ENCODE measurements at regions not wholly inside any gene's neighbourhood (a gene's known extent, or its start where the extent isn't known, plus 50 kb on each side); places are given as distances from the start of the nearest gene placed in this dataset.

DNA sequence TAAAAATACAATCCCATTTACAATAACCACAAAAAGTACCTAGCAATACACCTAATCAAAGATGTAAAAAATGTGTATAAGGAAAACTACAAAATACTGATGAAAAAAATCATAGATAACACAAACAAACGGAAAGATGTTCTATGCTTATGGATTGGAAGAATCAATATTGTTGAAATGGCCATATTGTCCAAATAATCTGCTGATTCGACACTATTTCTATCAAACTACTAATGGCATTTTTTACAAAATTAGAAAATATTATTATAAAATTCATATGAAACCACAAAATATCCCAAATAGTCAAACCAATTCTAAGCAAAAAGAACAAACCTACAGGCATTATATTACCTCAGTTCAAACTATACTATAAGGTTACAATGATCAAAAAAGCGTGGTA lies 978.3 kb upstream of the MAP3K7 start:
- Histone ChIP-seq H3K4me1 (ENCODE audit: control insufficient read depth in 5 of 5, insufficient read depth in 5 of 5, low read length in 5 of 5) (no peaks in the 10 kb centered on the region), H3K27ac (ENCODE audit: low read depth in 1 of 2, low read length in 1 of 2) (no peak overlapping the region), H3K36me3 (ENCODE audit: control insufficient read depth in 4 of 4, insufficient read depth in 4 of 4, low read length in 4 of 4) (no peaks in the 10 kb centered on the region), H3K27me3 (ENCODE audit: control insufficient read depth in 3 of 3, insufficient read depth in 3 of 3, low read length in 2 of 3) (no peaks in the 10 kb centered on the region), H3K4me3 (no peak overlapping the region), H3K9ac (ENCODE audit: insufficient read depth in 1 of 2, low read length in 2 of 2) (no peak overlapping the region), H3K9me3 (ENCODE audit: control insufficient read depth in 4 of 4, insufficient read depth in 3 of 4, low read length in 3 of 4) (peaks cover 0 to 4% (median under 1%) of the 10 kb centered on the region in 4 donors)
- TF ChIP-seq, protein P1, sequence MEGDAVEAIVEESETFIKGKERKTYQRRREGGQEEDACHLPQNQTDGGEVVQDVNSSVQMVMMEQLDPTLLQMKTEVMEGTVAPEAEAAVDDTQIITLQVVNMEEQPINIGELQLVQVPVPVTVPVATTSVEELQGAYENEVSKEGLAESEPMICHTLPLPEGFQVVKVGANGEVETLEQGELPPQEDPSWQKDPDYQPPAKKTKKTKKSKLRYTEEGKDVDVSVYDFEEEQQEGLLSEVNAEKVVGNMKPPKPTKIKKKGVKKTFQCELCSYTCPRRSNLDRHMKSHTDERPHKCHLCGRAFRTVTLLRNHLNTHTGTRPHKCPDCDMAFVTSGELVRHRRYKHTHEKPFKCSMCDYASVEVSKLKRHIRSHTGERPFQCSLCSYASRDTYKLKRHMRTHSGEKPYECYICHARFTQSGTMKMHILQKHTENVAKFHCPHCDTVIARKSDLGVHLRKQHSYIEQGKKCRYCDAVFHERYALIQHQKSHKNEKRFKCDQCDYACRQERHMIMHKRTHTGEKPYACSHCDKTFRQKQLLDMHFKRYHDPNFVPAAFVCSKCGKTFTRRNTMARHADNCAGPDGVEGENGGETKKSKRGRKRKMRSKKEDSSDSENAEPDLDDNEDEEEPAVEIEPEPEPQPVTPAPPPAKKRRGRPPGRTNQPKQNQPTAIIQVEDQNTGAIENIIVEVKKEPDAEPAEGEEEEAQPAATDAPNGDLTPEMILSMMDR (IDR thresholded peaks at IDR 0.05; ENCODE audit: control extremely low read depth, extremely low read depth), result no peak
- no peak for ATAC-seq (ENCODE audit: insufficient read depth, low FRiP score)
- WGBS, 2 donors, result 75 to 83% methylated on average over 3 of the region's 3 CpGs
- no peak for DNase-seq

DNA sequence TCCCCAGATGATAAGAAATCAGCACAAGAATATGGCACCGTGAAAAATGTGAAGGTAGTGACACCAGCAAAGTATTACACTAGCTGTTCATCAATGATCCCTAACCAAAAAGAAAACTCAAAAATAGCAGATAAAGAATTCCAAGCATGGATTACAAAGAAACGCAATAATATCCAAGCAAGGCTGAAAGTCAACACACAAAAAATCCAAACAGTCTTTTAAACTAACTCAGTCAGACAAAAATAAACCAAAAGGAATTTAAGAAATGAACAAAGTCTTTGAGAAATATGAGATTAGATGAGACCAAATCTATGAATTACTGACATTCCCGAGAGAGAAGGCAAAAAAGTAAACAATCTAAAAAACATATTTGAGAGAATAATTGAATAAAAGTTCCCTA lies 976.1 kb upstream of the MAP3K7 start:
- Histone ChIP-seq H3K9ac (ENCODE audit: insufficient read depth in 1 of 2, low read length in 2 of 2) (no peak overlapping the region), H3K36me3 (ENCODE audit: control insufficient read depth in 4 of 4, insufficient read depth in 4 of 4, low read length in 4 of 4) (no peaks in the 10 kb centered on the region), H3K4me1 (ENCODE audit: control insufficient read depth in 5 of 5, insufficient read depth in 5 of 5, low read length in 5 of 5) (no peaks in the 10 kb centered on the region), H3K4me3 (no peak overlapping the region), H3K27me3 (ENCODE audit: control insufficient read depth in 3 of 3, insufficient read depth in 3 of 3, low read length in 2 of 3) (no peaks in the 10 kb centered on the region), H3K9me3 (ENCODE audit: control insufficient read depth in 4 of 4, insufficient read depth in 3 of 4, low read length in 3 of 4) (peaks cover 0 to 9% (median 4%) of the 10 kb centered on the region in 4 donors), H3K27ac (ENCODE audit: low read depth in 1 of 2, low read length in 1 of 2) (no peak overlapping the region)
- DNase-seq, result no peak
- TF ChIP-seq, protein P1 (IDR thresholded peaks at IDR 0.05; ENCODE audit: control extremely low read depth, extremely low read depth), result no peak
- ATAC-seq (ENCODE audit: insufficient read depth, low FRiP score), result no peak
- WGBS, 2 donors, result 74 to 86% methylated on average over 3 of the region's 3 CpGs

DNA sequence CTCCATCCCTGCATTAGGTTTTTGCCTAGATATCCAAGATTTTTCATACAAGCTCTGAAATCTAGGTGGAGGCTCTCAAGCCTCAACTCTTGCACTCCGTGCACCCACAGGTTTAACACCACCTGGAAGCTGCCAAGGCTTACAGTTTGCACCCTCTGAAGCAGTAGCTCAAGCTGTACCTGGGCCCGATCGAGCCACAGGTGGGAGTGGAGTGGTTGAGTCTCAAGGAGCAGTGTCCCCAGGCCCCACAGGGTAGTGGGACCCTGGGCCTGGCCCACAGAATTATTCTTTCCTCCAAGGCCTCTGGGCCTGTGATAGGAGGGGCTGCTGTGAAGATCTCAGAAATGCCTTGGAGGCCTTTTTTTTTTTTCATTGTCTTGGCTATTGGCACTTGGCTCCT lies 973.5 kb upstream of the MAP3K7 start:
- Histone ChIP-seq H3K4me1 (ENCODE audit: control insufficient read depth in 5 of 5, insufficient read depth in 5 of 5, low read length in 5 of 5) (no peaks in the 10 kb centered on the region), H3K27ac (ENCODE audit: low read depth in 1 of 2, low read length in 1 of 2) (no peak overlapping the region), H3K27me3 (ENCODE audit: control insufficient read depth in 3 of 3, insufficient read depth in 3 of 3, low read length in 2 of 3) (no peaks in the 10 kb centered on the region), H3K9me3 (ENCODE audit: control insufficient read depth in 4 of 4, insufficient read depth in 3 of 4, low read length in 3 of 4) (peaks cover 0 to 9% (median 4%) of the 10 kb centered on the region in 4 donors), H3K4me3 (no peak overlapping the region), H3K9ac (ENCODE audit: insufficient read depth in 1 of 2, low read length in 2 of 2) (no peak overlapping the region), H3K36me3 (ENCODE audit: control insufficient read depth in 4 of 4, insufficient read depth in 4 of 4, low read length in 4 of 4) (no peaks in the 10 kb centered on the region)
- TF ChIP-seq, protein P1 (IDR thresholded peaks at IDR 0.05; ENCODE audit: control extremely low read depth, extremely low read depth), result no peak
- ATAC-seq (ENCODE audit: insufficient read depth, low FRiP score) (no peak), DNase-seq (no peak)
- 91 to 94% methylated on average over 3 of the region's 3 CpGs for WGBS, 2 donors

DNA sequence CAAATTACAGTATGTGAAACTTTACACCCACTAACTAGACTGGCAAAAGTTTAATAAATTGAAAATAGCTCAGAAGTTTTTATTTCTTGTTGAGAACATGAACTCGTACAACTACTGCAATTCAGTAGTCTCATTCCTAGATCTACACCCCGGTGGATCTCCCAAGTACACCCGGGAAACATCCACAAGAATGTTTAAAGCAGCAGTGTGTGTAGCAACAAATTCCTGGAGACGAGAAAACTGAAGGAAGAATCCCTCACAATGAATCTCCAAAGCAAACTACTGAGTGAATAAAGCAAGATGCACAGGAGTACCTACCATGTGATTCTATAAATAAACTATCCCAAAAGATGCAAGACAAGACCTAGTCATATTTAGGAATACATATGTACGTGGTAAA lies 954.0 kb upstream of the MAP3K7 start:
- Histone ChIP-seq H3K4me1 (ENCODE audit: control insufficient read depth in 5 of 5, insufficient read depth in 5 of 5, low read length in 5 of 5) (no peaks in the 10 kb centered on the region), H3K27me3 (ENCODE audit: control insufficient read depth in 3 of 3, insufficient read depth in 3 of 3, low read length in 2 of 3) (no peaks in the 10 kb centered on the region), H3K27ac (ENCODE audit: low read depth in 1 of 2, low read length in 1 of 2) (no peak overlapping the region), H3K9me3 (ENCODE audit: control insufficient read depth in 4 of 4, insufficient read depth in 3 of 4, low read length in 3 of 4) (no peaks in the 10 kb centered on the region), H3K4me3 (no peak overlapping the region), H3K9ac (ENCODE audit: insufficient read depth in 1 of 2, low read length in 2 of 2) (no peak overlapping the region), H3K36me3 (ENCODE audit: control insufficient read depth in 4 of 4, insufficient read depth in 4 of 4, low read length in 4 of 4) (no peaks in the 10 kb centered on the region)
- TF ChIP-seq, protein P1 (IDR thresholded peaks at IDR 0.05; ENCODE audit: control extremely low read depth, extremely low read depth), result no peak
- ATAC-seq (ENCODE audit: insufficient read depth, low FRiP score) (no peak), DNase-seq (no peak)
- WGBS, 2 donors, result 72 to 76% methylated on average over 5 of the region's 5 CpGs

All from lung (tissue), 11 donors.